Calu3 (cell line): ENCODE measurements at regions not wholly inside any gene's neighbourhood (a gene's known extent, or its start where the extent isn't known, plus 50 kb on each side); places are given as distances from the start of the nearest gene placed in this dataset.

ENCODE experiments used
- BruUV-seq: library from RNA; stranded (reverse); fragments of 400-500 nt; replicated peaks from 2 replicates; lab custom pipeline; 2021; lab: Mats Ljungman, UMichigan
- CTCF ChIA-PET: fragments of 300-600 bp; sonication (Branson Sonifier 250); formaldehyde crosslinking; loops from one replicate; lab custom pipeline; 2022; ENCODE audit warnings: antibody characterized with exemption; lab: Charles Lee
- DNase-seq: peaks from one replicate; pipeline ENCODE4 v3.0.0; 2022
- H3K27ac Mint-ChIP-seq: one replicate; pipeline ENCODE4 v1.8.0; 2022; ENCODE audit warnings: mixed read lengths; ENCODE audit not compliant: unreplicated experiment
- H3K27me3 Mint-ChIP-seq: one replicate; pipeline ENCODE4 v1.8.0; 2022; ENCODE audit warnings: mixed read lengths; ENCODE audit not compliant: unreplicated experiment
- H3K36me3 Mint-ChIP-seq: one replicate; pipeline ENCODE4 v1.8.0; 2022; ENCODE audit warnings: mild to moderate bottlenecking, moderate library complexity, mixed read lengths; ENCODE audit not compliant: insufficient read depth, unreplicated experiment
- H3K4me1 Mint-ChIP-seq: one replicate; pipeline ENCODE4 v1.8.0; 2022; ENCODE audit warnings: mild to moderate bottlenecking, low read depth, mixed read lengths; ENCODE audit not compliant: unreplicated experiment
- H3K4me3 Mint-ChIP-seq: one replicate; pipeline ENCODE4 v1.8.0; 2022; ENCODE audit warnings: mild to moderate bottlenecking, low read depth, moderate library complexity, mixed read lengths; ENCODE audit not compliant: unreplicated experiment
- H3K9me3 Mint-ChIP-seq: one replicate; pipeline ENCODE4 v1.8.0; 2022; ENCODE audit warnings: low read depth, mixed read lengths; ENCODE audit not compliant: unreplicated experiment
- CTCF ChIP-seq: fragments of 200-600 bp; IDR thresholded peaks from one replicate; pipeline ENCODE4 v1.8.0; 2022; ENCODE audit warnings: antibody characterized with exemption; ENCODE audit not compliant: unreplicated experiment
- intact Hi-C: fragments of 100-400 bp; cut with micrococcal nuclease; formaldehyde crosslinking; loops from one replicate; pipeline ENCODE4 v1.10.0; 2022; ENCODE audit not compliant: unreplicated experiment

GRCh38 chr6:135779213-135779612, 72.3 kb upstream of the PDE7B start:
- no TSS peak for BruUV-seq
- intact Hi-C loops, result no loop called here
- no peaks in the 10 kb centered on the region for H3K27me3 Mint-ChIP-seq
- TF ChIP-seq CTCF, result no peak
- no peaks in the 10 kb centered on the region for H3K4me1 Mint-ChIP-seq
- no peaks in the 10 kb centered on the region for H3K36me3 Mint-ChIP-seq
- CTCF ChIA-PET, result no interaction called here
- no peak for DNase-seq
- H3K4me3 Mint-ChIP-seq, result no peak overlapping the region
- H3K27ac Mint-ChIP-seq, result no peak overlapping the region
- H3K9me3 Mint-ChIP-seq, result no peaks in the 10 kb centered on the region

GRCh38 chr6:135780326-135780725, 71.2 kb upstream of the PDE7B start:
- no peak for TF ChIP-seq CTCF
- DNase-seq, result no peak
- Mint-ChIP-seq H3K27me3 (no peaks in the 10 kb centered on the region), H3K4me3 (no peak overlapping the region), H3K27ac (no peak overlapping the region), H3K36me3 (no peaks in the 10 kb centered on the region), H3K4me1 (no peaks in the 10 kb centered on the region), H3K9me3 (no peaks in the 10 kb centered on the region)
- CTCF ChIA-PET, result no interaction called here
- no TSS peak for BruUV-seq
- intact Hi-C loops, result no loop called here

GRCh38 chr6:135782546-135782945, 69.0 kb upstream of the PDE7B start:
- no peak for DNase-seq
- no TSS peak for BruUV-seq
- intact Hi-C loops, result no loop called here
- H3K4me1 Mint-ChIP-seq, result no peaks in the 10 kb centered on the region
- H3K27me3 Mint-ChIP-seq, result no peaks in the 10 kb centered on the region
- no peak for TF ChIP-seq CTCF
- CTCF ChIA-PET, result no interaction called here
- no peak overlapping the region for H3K4me3 Mint-ChIP-seq
- H3K36me3 Mint-ChIP-seq, result no peaks in the 10 kb centered on the region
- no peaks in the 10 kb centered on the region for H3K9me3 Mint-ChIP-seq
- no peak overlapping the region for H3K27ac Mint-ChIP-seq

GRCh38 chr6:135784507-135784906, 67.0 kb upstream of the PDE7B start:
- CTCF ChIA-PET, result no interaction called here
- Mint-ChIP-seq H3K27ac (no peak overlapping the region), H3K9me3 (no peaks in the 10 kb centered on the region), H3K27me3 (no peaks in the 10 kb centered on the region), H3K4me1 (no peaks in the 10 kb centered on the region), H3K36me3 (no peaks in the 10 kb centered on the region), H3K4me3 (no peak overlapping the region)
- no peak for TF ChIP-seq CTCF
- BruUV-seq, result no TSS peak
- no peak for DNase-seq
- intact Hi-C loops, result no loop called here
